ENCODE measurements at regions not wholly inside any gene's neighbourhood (a gene's known extent, or its start where the extent isn't known, plus 50 kb on each side); places are given as distances from the start of the nearest gene placed in this dataset.

GRCh38 chr13:71244161-71244560 lies 622.8 kb downstream of the DACH1 start (continued):
- TF ChIP-seq, protein P1, sequence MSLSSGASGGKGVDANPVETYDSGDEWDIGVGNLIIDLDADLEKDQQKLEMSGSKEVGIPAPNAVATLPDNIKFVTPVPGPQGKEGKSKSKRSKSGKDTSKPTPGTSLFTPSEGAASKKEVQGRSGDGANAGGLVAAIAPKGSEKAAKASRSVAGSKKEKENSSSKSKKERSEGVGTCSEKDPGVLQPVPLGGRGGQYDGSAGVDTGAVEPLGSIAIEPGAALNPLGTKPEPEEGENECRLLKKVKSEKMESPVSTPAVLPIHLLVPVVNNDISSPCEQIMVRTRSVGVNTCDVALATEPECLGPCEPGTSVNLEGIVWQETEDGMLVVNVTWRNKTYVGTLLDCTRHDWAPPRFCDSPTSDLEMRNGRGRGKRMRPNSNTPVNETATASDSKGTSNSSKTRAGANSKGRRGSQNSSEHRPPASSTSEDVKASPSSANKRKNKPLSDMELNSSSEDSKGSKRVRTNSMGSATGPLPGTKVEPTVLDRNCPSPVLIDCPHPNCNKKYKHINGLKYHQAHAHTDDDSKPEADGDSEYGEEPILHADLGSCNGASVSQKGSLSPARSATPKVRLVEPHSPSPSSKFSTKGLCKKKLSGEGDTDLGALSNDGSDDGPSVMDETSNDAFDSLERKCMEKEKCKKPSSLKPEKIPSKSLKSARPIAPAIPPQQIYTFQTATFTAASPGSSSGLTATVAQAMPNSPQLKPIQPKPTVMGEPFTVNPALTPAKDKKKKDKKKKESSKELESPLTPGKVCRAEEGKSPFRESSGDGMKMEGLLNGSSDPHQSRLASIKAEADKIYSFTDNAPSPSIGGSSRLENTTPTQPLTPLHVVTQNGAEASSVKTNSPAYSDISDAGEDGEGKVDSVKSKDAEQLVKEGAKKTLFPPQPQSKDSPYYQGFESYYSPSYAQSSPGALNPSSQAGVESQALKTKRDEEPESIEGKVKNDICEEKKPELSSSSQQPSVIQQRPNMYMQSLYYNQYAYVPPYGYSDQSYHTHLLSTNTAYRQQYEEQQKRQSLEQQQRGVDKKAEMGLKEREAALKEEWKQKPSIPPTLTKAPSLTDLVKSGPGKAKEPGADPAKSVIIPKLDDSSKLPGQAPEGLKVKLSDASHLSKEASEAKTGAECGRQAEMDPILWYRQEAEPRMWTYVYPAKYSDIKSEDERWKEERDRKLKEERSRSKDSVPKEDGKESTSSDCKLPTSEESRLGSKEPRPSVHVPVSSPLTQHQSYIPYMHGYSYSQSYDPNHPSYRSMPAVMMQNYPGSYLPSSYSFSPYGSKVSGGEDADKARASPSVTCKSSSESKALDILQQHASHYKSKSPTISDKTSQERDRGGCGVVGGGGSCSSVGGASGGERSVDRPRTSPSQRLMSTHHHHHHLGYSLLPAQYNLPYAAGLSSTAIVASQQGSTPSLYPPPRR (CRISPR knock-in tag; IDR thresholded peaks at IDR 0.05; ENCODE audit: borderline replicate concordance), result no peak
- TF ChIP-seq ZNF260 (CRISPR knock-in tag; IDR thresholded peaks at IDR 0.05; ENCODE audit: borderline replicate concordance, low read depth) (no peak), ARID2 (CRISPR knock-in tag; IDR thresholded peaks at IDR 0.05; ENCODE audit: borderline replicate concordance) (no peak), AGO1 (IDR thresholded peaks at IDR 0.05; ENCODE audit: low read depth, low read length, poor library complexity, severe bottlenecking) (no peak), KLF9 (CRISPR knock-in tag; IDR thresholded peaks at IDR 0.05; ENCODE audit: low read depth) (no peak), ZNF292 (CRISPR knock-in tag; IDR thresholded peaks at IDR 0.05; ENCODE audit: borderline replicate concordance, low read depth) (no peak), ZNF720 (CRISPR knock-in tag; IDR thresholded peaks at IDR 0.05) (no peak)

DNA sequence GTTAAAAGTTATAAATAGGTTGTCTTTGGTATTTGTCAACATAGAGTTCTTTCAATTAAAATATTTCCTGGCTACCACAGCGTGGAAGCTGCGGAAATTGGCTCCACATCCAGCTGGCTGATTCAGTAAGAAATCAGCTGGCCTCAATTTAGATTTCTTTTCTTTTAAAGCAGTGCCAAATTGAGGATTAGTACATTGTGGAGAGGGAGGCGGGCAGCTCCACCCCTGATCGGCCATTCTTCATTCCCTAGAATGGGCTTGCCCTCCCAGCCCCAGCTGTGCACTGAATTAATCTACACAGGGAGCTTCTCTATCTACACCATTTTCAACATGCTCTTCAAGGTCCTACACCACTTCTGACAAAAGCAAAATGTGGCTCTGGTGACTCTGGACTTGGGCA lies 624.8 kb downstream of the DACH1 start:
- H3K4me1 ChIP-seq (ENCODE audit: insufficient read depth, low read length), result no peaks in the 10 kb centered on the region
- no peak overlapping the region for H3K4me3 ChIP-seq (replicated peaks in 1 of 3; ENCODE audit: insufficient read depth in 1 of 3, low read depth in 2 of 3, low read length in 3 of 3)
- FAIRE-seq (no peak), DNase-seq (ENCODE audit: low spot score) (no peak), ATAC-seq (no peak)
- no peaks in the 10 kb centered on the region for H4K20me1 ChIP-seq (ENCODE audit: insufficient read depth, low read length)
- WGBS (ENCODE audit: low lambda C conversion rate), result 6% methylated on average over 4 of the region's 4 CpGs
- BruUV-seq (replicated peaks), result no TSS peak
- no peak overlapping the region for H3K27ac ChIP-seq (ENCODE audit: extremely low read length, insufficient read depth, low read length)
- H3K79me2 ChIP-seq (ENCODE audit: insufficient read depth, low read length), result no peaks in the 10 kb centered on the region
- H3K9me3 ChIP-seq (ENCODE audit: low read length), result no peaks in the 10 kb centered on the region
- in situ Hi-C loops (cut with HindIII; ENCODE audit: extremely low pct_ligation_motif_present, low pct_unique_long_range_greater_than_20kb) (no loop called here), intact Hi-C loops (cut with micrococcal nuclease; ENCODE audit: unreplicated experiment) (no loop called here)
- no peaks in the 10 kb centered on the region for H3K36me3 ChIP-seq (replicated peaks in 1 of 2; ENCODE audit: control insufficient read depth in 1 of 2, insufficient read depth in 2 of 2, low read length in 2 of 2)
- no peak overlapping the region for H3K4me2 ChIP-seq (ENCODE audit: low read depth, low read length)
- no peak overlapping the region for H2AFZ ChIP-seq (ENCODE audit: low read length)
- no peaks in the 10 kb centered on the region for H3K27me3 ChIP-seq (ENCODE audit: control insufficient read depth in 1 of 2, insufficient read depth in 2 of 2, low read length in 2 of 2)
- no peak overlapping the region for H3K9ac ChIP-seq (ENCODE audit: insufficient read depth, low read depth, low read length)
- ChIA-PET POLR2A (no interaction called here), CTCF (ENCODE audit: low intra/inter-chr PET ratio, low total read pairs) (no interaction called here)
- TF ChIP-seq SRSF1 (optimal IDR thresholded peaks at IDR 0.05; ENCODE audit: low read depth, low read length) (no peak), ZNF562 (CRISPR knock-in tag; IDR thresholded peaks at IDR 0.05; ENCODE audit: borderline replicate concordance) (no peak), REXO4 (CRISPR knock-in tag; IDR thresholded peaks at IDR 0.05; ENCODE audit: borderline replicate concordance) (no peak), BHLHE40 (IDR thresholded peaks at IDR 0.05; ENCODE audit: low read length) (no peak), AKAP8 (CRISPR knock-in tag; IDR thresholded peaks at IDR 0.05) (no peak), RFXAP (CRISPR knock-in tag; IDR thresholded peaks at IDR 0.05; ENCODE audit: borderline replicate concordance) (no peak), SP5 (CRISPR knock-in tag; IDR thresholded peaks at IDR 0.05; ENCODE audit: borderline replicate concordance, low read depth) (no peak), ZNF546 (CRISPR knock-in tag; conservative IDR thresholded peaks at IDR 0.05) (no peak), ARNT2 (CRISPR knock-in tag; IDR thresholded peaks at IDR 0.05; ENCODE audit: low read depth) (no peak)
- TF ChIP-seq, protein P2, sequence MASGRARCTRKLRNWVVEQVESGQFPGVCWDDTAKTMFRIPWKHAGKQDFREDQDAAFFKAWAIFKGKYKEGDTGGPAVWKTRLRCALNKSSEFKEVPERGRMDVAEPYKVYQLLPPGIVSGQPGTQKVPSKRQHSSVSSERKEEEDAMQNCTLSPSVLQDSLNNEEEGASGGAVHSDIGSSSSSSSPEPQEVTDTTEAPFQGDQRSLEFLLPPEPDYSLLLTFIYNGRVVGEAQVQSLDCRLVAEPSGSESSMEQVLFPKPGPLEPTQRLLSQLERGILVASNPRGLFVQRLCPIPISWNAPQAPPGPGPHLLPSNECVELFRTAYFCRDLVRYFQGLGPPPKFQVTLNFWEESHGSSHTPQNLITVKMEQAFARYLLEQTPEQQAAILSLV (CRISPR knock-in tag; IDR thresholded peaks at IDR 0.05; ENCODE audit: borderline replicate concordance), result no peak
- TF ChIP-seq, protein P3, sequence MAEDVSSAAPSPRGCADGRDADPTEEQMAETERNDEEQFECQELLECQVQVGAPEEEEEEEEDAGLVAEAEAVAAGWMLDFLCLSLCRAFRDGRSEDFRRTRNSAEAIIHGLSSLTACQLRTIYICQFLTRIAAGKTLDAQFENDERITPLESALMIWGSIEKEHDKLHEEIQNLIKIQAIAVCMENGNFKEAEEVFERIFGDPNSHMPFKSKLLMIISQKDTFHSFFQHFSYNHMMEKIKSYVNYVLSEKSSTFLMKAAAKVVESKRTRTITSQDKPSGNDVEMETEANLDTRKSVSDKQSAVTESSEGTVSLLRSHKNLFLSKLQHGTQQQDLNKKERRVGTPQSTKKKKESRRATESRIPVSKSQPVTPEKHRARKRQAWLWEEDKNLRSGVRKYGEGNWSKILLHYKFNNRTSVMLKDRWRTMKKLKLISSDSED (CRISPR knock-in tag; IDR thresholded peaks at IDR 0.05), result no peak
